ENCODE measurements at regions not wholly inside any gene's neighbourhood (a gene's known extent, or its start where the extent isn't known, plus 50 kb on each side); places are given as distances from the start of the nearest gene placed in this dataset.

DNA sequence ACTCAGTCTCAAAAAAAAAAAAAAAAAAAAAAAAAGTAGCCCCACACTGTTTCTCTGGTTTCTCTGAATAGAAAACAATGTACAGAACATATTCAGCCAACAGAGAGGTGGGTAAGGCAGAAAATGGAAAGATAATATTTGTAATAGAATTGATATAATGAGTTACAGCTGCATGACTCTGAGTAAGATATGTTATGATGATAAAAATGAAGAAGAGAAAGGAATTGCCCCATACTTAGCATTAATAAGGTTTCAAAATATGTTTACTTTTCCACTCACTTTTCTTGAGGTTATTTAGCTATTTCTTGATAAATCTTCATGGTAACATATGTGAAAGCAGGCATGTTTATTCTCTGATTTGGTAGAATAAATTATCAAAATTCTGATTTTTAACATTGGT lies 100.9 kb upstream of the ROBO2 start:
- DNase-seq (ENCODE audit: low spot score in 2 of 2) (no peak), FAIRE-seq (no peak)

DNA sequence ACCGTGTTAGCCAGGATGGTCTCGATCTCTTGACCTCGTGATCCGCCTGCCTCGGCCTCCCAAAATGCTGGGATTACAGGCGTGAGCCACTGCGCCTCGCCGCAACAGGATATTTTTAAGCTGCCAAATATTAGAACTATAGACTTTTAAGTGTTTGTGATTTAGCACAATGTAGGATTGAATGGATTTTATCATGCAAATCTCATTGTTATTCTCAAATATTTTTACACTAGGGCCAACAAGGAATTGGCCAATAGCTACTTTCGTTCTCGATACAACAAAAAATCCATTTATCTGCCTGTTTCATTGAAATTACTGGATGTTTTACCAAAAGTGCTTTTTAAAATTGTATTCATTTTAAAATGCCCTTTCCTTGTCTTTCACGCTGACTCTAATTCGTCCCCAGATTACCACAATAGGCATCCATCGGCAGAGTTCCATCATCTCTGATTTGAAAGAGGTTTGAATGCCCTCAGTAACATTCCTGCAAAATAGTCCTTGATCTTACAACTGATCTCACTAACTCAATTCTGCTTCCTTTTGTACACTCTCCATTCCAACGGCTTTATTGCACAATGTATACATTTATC lies 99.6 kb upstream of the ROBO2 start:
- FAIRE-seq (no peak), DNase-seq (ENCODE audit: low spot score in 2 of 2) (no peak)

DNA sequence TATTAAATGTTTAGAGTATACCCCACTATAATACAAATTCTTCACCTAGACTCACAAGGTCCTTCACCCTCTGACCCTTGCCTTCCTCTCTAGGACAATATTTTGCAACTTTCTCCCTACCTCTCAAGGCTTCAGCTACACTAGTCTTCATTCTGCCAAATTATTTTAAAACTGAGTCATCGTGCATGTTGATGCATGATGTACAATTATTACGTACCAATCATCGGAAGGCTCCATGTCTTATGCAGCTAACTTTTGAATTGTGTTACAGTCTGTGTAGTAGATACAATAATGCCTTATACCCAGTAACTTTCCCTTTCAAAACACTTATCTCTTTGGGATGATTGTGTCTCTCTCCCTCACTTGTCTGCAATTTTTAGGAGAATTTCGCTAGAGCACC lies 98.5 kb upstream of the ROBO2 start:
- DNase-seq (ENCODE audit: low spot score in 2 of 2) (no peak), FAIRE-seq (no peak)

- no peak for DNase-seq (ENCODE audit: low spot score in 2 of 2)
- no peak for FAIRE-seq
Observed at GRCh38 chr3:76942101-76942500, 97.8 kb upstream of the ROBO2 start.

DNA sequence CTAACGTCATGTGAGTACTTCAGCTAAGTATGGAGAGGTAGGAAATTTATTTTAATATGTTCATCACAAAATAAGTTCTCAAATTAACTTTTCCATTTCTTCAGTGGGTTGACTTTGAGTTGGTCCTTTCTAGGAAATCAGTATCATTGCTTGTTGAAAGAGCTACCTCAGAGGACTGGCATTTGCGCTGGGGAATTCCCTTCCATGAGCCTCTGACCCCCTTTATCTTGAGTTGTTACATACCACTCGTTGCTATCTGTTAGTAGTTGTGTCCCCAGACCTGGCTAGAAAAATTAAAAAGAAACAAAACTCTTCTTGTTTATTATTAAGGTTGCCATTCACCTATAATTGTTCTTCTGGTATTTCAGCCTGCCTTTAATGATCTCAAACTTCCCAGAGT lies 96.8 kb upstream of the ROBO2 start:
- FAIRE-seq (no peak), DNase-seq (ENCODE audit: low spot score in 2 of 2) (no peak)

- DNase-seq (ENCODE audit: low spot score in 2 of 2) (no peak), FAIRE-seq (no peak)
Observed at GRCh38 chr3:76943671-76944070, 96.2 kb upstream of the ROBO2 start.

GRCh38 chr3:76949033-76949432 lies 90.9 kb upstream of the ROBO2 start:
- FAIRE-seq: no peak
- no peak for DNase-seq (ENCODE audit: low spot score in 2 of 2)

GRCh38 chr3:76949462-76949861 lies 90.4 kb upstream of the ROBO2 start:
- DNase-seq (ENCODE audit: low spot score in 2 of 2): no peak
- FAIRE-seq: no peak

DNA sequence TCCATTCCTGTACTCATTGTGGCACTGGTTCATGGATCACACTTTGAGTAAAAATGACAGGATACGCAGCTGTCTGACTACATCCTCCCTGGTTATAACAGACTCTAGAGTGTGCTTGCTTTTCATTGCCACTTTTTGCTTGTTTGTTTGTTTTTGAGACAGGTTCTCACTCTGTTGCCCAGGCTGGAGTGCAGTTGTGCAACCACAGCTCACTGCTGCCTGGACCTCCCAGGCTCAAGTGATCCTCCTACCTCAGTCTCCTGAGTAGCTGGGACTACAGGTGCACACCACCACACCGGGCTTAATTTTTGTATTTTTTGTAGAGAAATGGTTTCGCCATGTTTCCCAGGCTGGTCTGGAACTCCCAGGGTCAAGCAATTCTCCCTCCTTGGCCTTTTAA lies 89.3 kb upstream of the ROBO2 start:
- no peak for FAIRE-seq
- DNase-seq (ENCODE audit: low spot score in 2 of 2): no peak

GRCh38 chr3:76954412-76954811 lies 85.5 kb upstream of the ROBO2 start:
- FAIRE-seq: no peak
- DNase-seq (ENCODE audit: low spot score in 2 of 2): no peak

- FAIRE-seq: no peak
- DNase-seq (ENCODE audit: low spot score in 2 of 2): no peak
Observed at GRCh38 chr3:76958274-76958673, 81.6 kb upstream of the ROBO2 start.

- no peak for FAIRE-seq
- DNase-seq (ENCODE audit: low spot score in 2 of 2): no peak
Observed at GRCh38 chr3:76958861-76959260, 81.0 kb upstream of the ROBO2 start.

GRCh38 chr3:76961284-76961683 lies 78.6 kb upstream of the ROBO2 start:
- FAIRE-seq: no peak
- no peak for DNase-seq (ENCODE audit: low spot score in 2 of 2)

DNA sequence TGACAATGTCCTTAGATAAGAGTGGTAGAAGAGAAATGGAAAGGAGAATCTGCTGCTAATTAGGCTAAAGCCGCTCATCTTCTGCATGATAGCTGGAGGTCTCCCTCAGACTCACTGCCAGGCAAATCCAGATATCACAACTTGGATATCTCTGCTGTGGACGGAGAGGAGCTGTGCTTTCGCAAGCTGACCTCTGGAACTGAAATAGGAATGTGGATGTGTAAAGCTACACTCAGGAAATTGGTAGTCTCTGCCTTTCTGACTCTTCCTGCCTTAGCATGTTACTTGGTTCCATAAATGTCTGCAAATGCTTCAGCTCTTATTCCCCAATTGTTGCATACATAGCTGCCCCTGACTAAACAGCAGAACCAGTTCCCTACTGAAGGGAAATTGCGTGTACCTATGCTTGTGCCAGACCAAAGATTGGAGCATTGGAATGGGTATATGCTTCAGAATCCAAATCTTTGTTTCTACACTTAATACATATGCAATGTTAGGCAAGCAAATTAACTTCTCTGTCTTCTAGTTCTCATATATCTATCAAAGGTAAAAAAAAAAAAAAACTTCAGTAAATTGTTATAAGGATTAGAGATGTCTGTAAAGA lies 74.7 kb upstream of the ROBO2 start:
- FAIRE-seq: no peak
- no peak for DNase-seq (ENCODE audit: low spot score in 2 of 2)

GRCh38 chr3:76969471-76969870 lies 70.4 kb upstream of the ROBO2 start:
- DNase-seq (ENCODE audit: low spot score in 2 of 2) (no peak), FAIRE-seq (no peak)

DNA sequence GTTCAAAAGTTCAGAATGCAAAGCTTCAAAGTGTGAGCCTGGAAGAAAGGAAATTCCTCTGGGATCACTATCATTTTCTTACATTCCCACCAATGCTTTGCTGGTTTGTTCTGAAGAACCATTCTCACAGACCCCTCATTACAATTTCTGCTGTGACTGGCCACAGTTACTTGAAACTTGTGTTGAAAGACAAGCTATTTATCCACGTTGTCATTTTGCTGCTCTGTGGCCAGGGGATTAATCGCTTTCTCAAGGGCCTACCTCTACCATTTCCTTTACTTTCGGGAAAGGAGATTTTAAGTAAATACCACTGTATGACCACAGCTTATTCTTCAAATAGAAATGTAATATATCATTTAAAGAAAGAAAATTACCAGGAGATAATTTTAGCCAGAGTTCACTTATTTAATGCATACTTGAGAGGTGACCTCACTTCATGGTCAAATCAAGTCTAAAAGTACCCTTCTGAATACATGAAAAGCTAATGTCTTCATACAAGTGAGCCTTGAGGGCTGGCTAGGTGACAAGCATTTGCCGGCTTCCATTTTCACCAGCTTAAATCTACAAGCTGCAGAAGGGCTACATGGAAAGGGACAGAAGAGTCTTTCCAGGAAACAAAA lies 69.8 kb upstream of the ROBO2 start:
- no peak for DNase-seq (ENCODE audit: low spot score in 2 of 2)
- FAIRE-seq: no peak

GRCh38 chr3:76972624-76973296 lies 67.1 kb upstream of the ROBO2 start:
- no peak for FAIRE-seq
- no peak for DNase-seq (ENCODE audit: low spot score in 2 of 2)

DNA sequence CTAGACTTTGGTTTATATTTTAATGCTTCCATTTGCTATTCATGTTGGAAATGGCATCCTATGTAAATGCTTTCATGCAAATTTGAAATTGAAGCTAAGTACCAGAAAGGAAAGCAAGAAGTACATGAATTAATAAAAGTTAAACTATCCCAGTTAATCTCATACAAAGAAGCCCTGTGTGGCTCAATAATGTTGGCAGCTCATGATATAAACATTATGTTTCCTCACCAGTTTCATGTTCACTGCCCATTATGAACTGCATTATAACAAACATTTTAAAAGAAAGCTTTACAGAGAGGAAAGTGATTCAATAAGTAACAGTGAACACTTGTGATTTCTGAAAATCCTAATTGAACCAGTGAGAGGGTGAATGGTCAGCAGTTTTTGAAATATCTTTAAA lies 62.9 kb upstream of the ROBO2 start:
- no peak for FAIRE-seq

GRCh38 chr3:76985645-76986044 lies 54.3 kb upstream of the ROBO2 start:
- no peak for FAIRE-seq
- no peak for DNase-seq (ENCODE audit: low spot score in 2 of 2)

More for the DNA sequence above, 62.9 kb upstream of the ROBO2 start:
- no peak for DNase-seq (ENCODE audit: low spot score in 2 of 2)

DNA sequence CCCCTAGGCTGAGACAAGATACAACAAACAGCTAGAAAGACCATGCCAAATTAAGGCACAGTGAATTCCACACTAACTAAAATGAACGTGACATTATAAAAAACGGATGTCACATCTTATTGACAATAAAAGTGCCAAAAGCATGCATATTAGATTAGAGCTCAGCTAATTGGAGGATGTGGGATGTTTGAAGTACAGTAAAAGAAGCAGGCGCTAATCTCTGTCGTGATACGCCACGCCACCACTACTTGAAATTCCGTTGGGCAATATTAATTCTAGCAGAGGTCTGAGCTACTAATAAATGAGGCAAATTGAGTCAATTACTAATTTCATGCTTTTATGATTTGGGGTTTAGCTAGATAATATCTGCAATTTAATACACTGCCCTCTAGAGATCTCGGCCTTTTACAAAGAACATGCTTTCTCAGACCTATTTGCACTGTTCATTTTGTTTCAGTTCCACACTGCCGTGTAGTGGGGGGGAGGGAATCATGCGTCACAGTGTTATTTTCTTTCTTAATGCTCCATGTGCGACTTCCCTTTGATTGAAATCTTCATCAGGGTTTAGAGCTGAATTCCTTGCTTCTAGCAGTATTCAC lies 52.9 kb upstream of the ROBO2 start:
- FAIRE-seq (no peak), DNase-seq (ENCODE audit: low spot score in 2 of 2) (no peak)

Measured in frontal cortex (tissue), 3 donors.